Heart left ventricle (tissue), 16 donors: ENCODE measurements at regions not wholly inside any gene's neighbourhood (a gene's known extent, or its start where the extent isn't known, plus 50 kb on each side); places are given as distances from the start of the nearest gene placed in this dataset.

Experiments used
- ATAC-seq, 4 donors: fragments of 200-7000 bp; cut with Tn5 transposase; one replicate each; pipeline ENCODE4 v1.9.1; 2020 to 2022; ENCODE audit warnings: moderate library complexity in 4 of 4, mild to moderate bottlenecking in 3 of 4, moderate number of reproducible peaks in 1 of 4
- DNase-seq, 5 donors: peaks; one replicate each; pipeline ENCODE4 v3.0.0-alpha.2; 2020
- H3K27ac ChIP-seq, 12 donors: fragments of 200-600 bp; sonication (generic) in 4 of 12; one replicate each; pipeline versions ENCODE4 v1.5.0 to v1.8.0; 2016 to 2022; ENCODE audit warnings: mild to moderate bottlenecking in 2 of 12
- H3K27me3 ChIP-seq, 9 donors: fragments of 200-600 bp; sonication (generic) in 2 of 9; one replicate each; pipeline versions ENCODE4 v1.5.1 to v1.8.0; 2016 to 2022; ENCODE audit warnings: mild to moderate bottlenecking in 3 of 9
- H3K36me3 ChIP-seq, 9 donors: fragments of 200-600 bp; sonication (generic) in 2 of 9; one replicate each; pipeline versions ENCODE4 v1.5.0 to v1.8.0; 2018 to 2022; ENCODE audit warnings: mild to moderate bottlenecking in 2 of 9
- H3K4me1 ChIP-seq, 12 donors: fragments of 200-600 bp; sonication (generic) in 4 of 12; one replicate each; pipeline versions ENCODE4 v1.5.0 to v1.8.0; 2016 to 2022; ENCODE audit warnings: mild to moderate bottlenecking in 3 of 12
- H3K4me3 ChIP-seq, 12 donors: fragments of 200-600 bp; sonication (generic) in 4 of 12; one replicate each; pipeline versions ENCODE4 v1.5.0 to v1.8.0; 2017 to 2022; ENCODE audit warnings: mild to moderate bottlenecking in 9 of 12, moderate library complexity in 4 of 12
- H3K9me3 ChIP-seq, 12 donors: fragments of 200-600 bp; sonication (generic) in 4 of 12; one replicate each; pipeline versions ENCODE4 v1.5.0 to v1.8.0; 2016 to 2022; ENCODE audit warnings: mild to moderate bottlenecking in 1 of 12
- POLR2A ChIP-seq, 2 donors: fragments of 450-650 bp; IDR thresholded peaks; one replicate each; pipeline ENCODE4 v1.6.1; 2017; ENCODE audit warnings: antibody characterized with exemption in 2 of 2, mild to moderate bottlenecking in 2 of 2, moderate library complexity in 2 of 2
- WGBS, 4 donors: extraction: QIAGEN DNeasy Blood & Tissue Kit in 2 of 4; methylation state at CpG; one replicate each; pipeline versions ENCODE4 v1.1.5 to v1.1.7; 2013 to 2018; 5-methylcytosine and 5-hydroxymethylcytosine counted together
- intact Hi-C, 10 donors: fragments of 100-400 bp; cut with DNase I; formaldehyde crosslinking; loops; one replicate each; pipeline versions ENCODE4 v1.11.1 to v1.14.2; 2022
- TF ChIP-seq, protein P1 (sequence below), 12 donors: fragments of 200-600 bp; sonication (generic) in 4 of 12; IDR thresholded peaks; one replicate each; pipeline versions ENCODE4 v1.5.0 to v1.8.0; 2018 to 2022; ENCODE audit warnings: antibody characterized with exemption in 12 of 12, mild to moderate bottlenecking in 5 of 12
- donor health status: ischemic (EF 13 %, LVEDD 7.1; RV severe dilation, severe dysfunction).
- donor health status: healthy with polysubstance abuse.
- donor health status: DM: no; HTN: yes; CAD: no.
- donor health status: DM: no; HTN: no; CAD: no.
- donor health status: ischemic (EF 25% LVEDD 6.9; RV normal size, moderate dysfunction).
- donor health status: ischemic (EF 25% LVEDD 5.7; RV mildly dilated, moderate dysfunction).
- donor health status: healthy.
- donor health status: DM: yes; HTN: yes; CAD: no.
- donor health status: ischemic (EF 35%, LVEDD 5.7; RV mildly dilated, moderate dysfunction).
- donor health status: nonischemic (EF 11% LVEDD 7.7; RV severe dilation, severe dysfunction).
- donor health status: DM: yes; HTN: yes; CAD: no.
- donor health status: PGD.
- donor health status: ischemic (EF 29% LVEDD 5.4; RV normal size, mild dysfunction).
- donor health status: nonischemic (EF 23%, LVEDD 6.1; RV moderate dilation, normal function).

GRCh38 chr1:80778094-80778840 lies 1022.5 kb upstream of the ADGRL2 start:
- no peaks in the 10 kb centered on the region for H3K4me1 ChIP-seq
- DNase-seq (no peak), ATAC-seq (no peak)
- peaks cover 0 to 3% (median 0%) of the 10 kb centered on the region in 12 donors for H3K9me3 ChIP-seq
- no peaks in the 10 kb centered on the region for H3K27me3 ChIP-seq
- no peaks in the 10 kb centered on the region for H3K36me3 ChIP-seq
- 89 to 94% (median 91%) methylated on average over 10 to 12 of the region's 12 CpGs for WGBS, 4 donors
- no peak overlapping the region for H3K4me3 ChIP-seq
- no peak overlapping the region for H3K27ac ChIP-seq
- TF ChIP-seq POLR2A (IDR thresholded peaks at IDR 0.05): no peak
- intact Hi-C loops: no loop called here

DNA sequence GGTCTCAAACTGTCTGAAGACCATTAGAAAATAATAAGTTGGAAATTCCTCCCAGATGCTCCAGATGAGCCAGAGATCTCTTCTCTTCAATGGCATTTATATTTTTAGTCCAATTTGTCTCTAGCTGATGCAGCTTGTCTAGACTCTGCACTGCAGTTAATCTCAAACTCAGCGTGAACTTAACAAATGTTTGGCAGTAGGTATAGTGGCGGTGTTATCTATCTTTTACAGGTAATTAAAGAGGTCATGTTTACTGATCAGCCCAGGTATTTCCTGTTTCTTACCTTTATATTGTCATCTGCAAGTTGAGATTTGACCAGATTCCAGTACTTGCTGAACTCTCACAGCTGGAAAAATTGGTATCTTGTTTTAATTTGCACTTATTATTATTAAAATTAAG lies 1024.5 kb upstream of the ADGRL2 start:
- H3K4me1 ChIP-seq: no peaks in the 10 kb centered on the region
- 73 to 85% (median 79%) methylated on average over 2 of the region's 2 CpGs for WGBS, 4 donors
- no peaks in the 10 kb centered on the region for H3K36me3 ChIP-seq
- H3K9me3 ChIP-seq: no peaks in the 10 kb centered on the region
- no peak overlapping the region for H3K4me3 ChIP-seq
- DNase-seq: no peak
- H3K27ac ChIP-seq: no peak overlapping the region
- H3K27me3 ChIP-seq: no peaks in the 10 kb centered on the region
- intact Hi-C loops: no loop called here
- ATAC-seq: no peak
- no peak for TF ChIP-seq POLR2A (IDR thresholded peaks at IDR 0.05)
- TF ChIP-seq, protein P1, sequence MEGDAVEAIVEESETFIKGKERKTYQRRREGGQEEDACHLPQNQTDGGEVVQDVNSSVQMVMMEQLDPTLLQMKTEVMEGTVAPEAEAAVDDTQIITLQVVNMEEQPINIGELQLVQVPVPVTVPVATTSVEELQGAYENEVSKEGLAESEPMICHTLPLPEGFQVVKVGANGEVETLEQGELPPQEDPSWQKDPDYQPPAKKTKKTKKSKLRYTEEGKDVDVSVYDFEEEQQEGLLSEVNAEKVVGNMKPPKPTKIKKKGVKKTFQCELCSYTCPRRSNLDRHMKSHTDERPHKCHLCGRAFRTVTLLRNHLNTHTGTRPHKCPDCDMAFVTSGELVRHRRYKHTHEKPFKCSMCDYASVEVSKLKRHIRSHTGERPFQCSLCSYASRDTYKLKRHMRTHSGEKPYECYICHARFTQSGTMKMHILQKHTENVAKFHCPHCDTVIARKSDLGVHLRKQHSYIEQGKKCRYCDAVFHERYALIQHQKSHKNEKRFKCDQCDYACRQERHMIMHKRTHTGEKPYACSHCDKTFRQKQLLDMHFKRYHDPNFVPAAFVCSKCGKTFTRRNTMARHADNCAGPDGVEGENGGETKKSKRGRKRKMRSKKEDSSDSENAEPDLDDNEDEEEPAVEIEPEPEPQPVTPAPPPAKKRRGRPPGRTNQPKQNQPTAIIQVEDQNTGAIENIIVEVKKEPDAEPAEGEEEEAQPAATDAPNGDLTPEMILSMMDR (IDR thresholded peaks at IDR 0.05): no peak

DNA sequence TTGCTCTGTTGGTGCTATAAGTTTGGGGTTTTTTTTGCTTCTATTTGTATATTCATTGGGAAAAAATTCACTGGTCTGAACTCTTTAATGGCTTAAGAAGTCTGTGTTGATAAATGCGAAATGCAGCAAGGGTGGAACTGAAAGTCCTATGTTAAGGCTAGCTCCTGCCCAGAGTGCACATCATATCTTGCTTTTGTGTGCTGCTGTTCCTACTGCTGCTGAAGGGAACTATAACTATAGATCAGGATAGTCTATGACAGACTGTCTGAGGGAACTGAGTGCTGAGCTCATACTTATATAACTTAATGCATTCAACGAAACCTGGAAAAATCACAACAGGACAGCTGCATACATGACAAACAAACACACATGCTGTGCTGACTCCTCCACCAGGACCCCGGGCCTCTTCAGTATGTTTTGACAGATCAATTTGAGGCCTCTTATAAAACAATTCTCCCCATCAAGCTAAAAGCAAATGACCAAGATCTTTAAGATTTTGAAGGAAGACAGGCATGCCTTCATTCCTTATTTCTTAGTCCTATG lies 1031.5 kb upstream of the ADGRL2 start:
- H3K36me3 ChIP-seq: no peaks in the 10 kb centered on the region
- no peak for ATAC-seq

DNA sequence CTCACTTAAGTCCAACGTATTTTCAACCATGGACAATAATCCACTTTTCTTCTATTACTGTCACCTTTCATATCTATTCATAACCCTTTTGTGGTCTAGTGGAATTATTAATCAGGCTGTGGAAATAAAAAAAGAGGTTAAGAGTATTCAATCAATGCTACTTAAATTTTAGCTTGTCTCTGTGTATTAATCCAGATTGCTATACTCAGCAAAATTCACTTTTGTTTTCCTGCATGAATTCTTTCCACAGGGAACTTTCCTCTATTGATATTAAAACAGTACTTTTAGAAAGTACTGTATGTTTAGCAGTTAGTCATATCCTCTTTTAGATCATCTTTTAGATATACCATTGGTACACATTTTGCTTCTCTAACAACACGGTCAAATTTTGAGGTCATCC lies 1033.0 kb upstream of the ADGRL2 start:
- no peaks in the 10 kb centered on the region for H3K9me3 ChIP-seq
- H3K27ac ChIP-seq: no peak overlapping the region
- no peak overlapping the region for H3K4me3 ChIP-seq
- intact Hi-C loops: no loop called here
- 79 to 85% (median 83%) methylated on average over 2 of the region's 2 CpGs for WGBS, 4 donors
- no peaks in the 10 kb centered on the region for H3K36me3 ChIP-seq
- H3K4me1 ChIP-seq: no peaks in the 10 kb centered on the region
- ATAC-seq (no peak), DNase-seq (no peak)
- no peaks in the 10 kb centered on the region for H3K27me3 ChIP-seq
- TF ChIP-seq, protein P1 (IDR thresholded peaks at IDR 0.05): no peak

More for the DNA sequence above, 1031.5 kb upstream of the ADGRL2 start:
- H3K4me3 ChIP-seq: no peak overlapping the region
- no peak overlapping the region for H3K27ac ChIP-seq
- intact Hi-C loops: no loop called here
- 69 to 77% (median 75%) methylated on average over 3 of the region's 3 CpGs for WGBS, 4 donors
- no peaks in the 10 kb centered on the region for H3K4me1 ChIP-seq
- TF ChIP-seq, protein P1 (IDR thresholded peaks at IDR 0.05): no peak
- TF ChIP-seq POLR2A (IDR thresholded peaks at IDR 0.05): no peak
- H3K9me3 ChIP-seq: no peaks in the 10 kb centered on the region
- no peak for DNase-seq
- H3K27me3 ChIP-seq: no peaks in the 10 kb centered on the region
